ENCODE measurements at regions not wholly inside any gene's neighbourhood (a gene's known extent, or its start where the extent isn't known, plus 50 kb on each side); places are given as distances from the start of the nearest gene placed in this dataset.

DNA sequence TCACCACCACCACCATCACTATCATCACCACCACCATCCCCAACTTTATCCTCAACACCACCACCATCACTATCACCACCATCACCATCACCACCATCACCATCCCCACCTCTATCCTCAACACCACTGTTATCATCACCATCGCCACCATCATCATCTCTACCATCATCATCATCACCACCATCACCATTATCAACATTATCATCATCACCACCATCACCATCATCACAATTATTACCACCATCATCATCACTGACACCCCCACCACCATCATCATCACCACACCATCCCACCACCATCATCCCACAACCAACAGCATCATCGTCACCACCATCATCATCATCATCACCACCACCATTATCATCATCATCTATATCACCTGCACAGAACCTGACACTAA lies 188.4 kb upstream of the PWP1 start:
- TF ChIP-seq EZH2 (IDR thresholded peaks at IDR 0.05; ENCODE audit: low read depth, unreplicated experiment) (no peak), POLR2AphosphoS5 (IDR thresholded peaks at IDR 0.05; ENCODE audit: low read depth) (no peak)
- TF ChIP-seq, protein P1, sequence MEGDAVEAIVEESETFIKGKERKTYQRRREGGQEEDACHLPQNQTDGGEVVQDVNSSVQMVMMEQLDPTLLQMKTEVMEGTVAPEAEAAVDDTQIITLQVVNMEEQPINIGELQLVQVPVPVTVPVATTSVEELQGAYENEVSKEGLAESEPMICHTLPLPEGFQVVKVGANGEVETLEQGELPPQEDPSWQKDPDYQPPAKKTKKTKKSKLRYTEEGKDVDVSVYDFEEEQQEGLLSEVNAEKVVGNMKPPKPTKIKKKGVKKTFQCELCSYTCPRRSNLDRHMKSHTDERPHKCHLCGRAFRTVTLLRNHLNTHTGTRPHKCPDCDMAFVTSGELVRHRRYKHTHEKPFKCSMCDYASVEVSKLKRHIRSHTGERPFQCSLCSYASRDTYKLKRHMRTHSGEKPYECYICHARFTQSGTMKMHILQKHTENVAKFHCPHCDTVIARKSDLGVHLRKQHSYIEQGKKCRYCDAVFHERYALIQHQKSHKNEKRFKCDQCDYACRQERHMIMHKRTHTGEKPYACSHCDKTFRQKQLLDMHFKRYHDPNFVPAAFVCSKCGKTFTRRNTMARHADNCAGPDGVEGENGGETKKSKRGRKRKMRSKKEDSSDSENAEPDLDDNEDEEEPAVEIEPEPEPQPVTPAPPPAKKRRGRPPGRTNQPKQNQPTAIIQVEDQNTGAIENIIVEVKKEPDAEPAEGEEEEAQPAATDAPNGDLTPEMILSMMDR (conservative IDR thresholded peaks at IDR 0.05; ENCODE audit: low read depth in 2 of 2), result no peak

Data from GM23338 (cell line).